ENCODE measurements at regions not wholly inside any gene's neighbourhood (a gene's known extent, or its start where the extent isn't known, plus 50 kb on each side); places are given as distances from the start of the nearest gene placed in this dataset.

DNA sequence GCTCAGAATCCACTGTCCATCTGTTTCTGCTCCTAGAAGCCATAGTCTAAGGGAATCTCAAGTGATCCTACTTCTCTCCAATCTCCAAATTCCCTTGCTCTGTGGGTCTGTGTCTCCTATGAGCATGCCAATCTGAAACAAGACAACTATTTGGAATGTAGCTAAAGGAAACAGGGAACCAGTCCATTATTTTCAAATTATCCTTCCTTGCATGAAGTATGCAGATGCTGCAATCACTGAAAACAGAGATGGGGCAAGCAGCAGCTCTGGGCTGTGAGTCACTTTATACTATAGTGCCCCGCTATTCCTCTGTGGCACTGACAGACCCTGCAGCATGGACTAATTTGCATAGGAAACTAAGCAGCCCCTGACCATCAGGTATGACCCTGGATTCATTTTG lies 76.9 kb upstream of the PRSS58 start:
- TF ChIP-seq, protein P1, sequence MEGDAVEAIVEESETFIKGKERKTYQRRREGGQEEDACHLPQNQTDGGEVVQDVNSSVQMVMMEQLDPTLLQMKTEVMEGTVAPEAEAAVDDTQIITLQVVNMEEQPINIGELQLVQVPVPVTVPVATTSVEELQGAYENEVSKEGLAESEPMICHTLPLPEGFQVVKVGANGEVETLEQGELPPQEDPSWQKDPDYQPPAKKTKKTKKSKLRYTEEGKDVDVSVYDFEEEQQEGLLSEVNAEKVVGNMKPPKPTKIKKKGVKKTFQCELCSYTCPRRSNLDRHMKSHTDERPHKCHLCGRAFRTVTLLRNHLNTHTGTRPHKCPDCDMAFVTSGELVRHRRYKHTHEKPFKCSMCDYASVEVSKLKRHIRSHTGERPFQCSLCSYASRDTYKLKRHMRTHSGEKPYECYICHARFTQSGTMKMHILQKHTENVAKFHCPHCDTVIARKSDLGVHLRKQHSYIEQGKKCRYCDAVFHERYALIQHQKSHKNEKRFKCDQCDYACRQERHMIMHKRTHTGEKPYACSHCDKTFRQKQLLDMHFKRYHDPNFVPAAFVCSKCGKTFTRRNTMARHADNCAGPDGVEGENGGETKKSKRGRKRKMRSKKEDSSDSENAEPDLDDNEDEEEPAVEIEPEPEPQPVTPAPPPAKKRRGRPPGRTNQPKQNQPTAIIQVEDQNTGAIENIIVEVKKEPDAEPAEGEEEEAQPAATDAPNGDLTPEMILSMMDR (IDR thresholded peaks at IDR 0.05; ENCODE audit: unreplicated experiment) = no peak
- no peak for DNase-seq (ENCODE audit: low spot score in 2 of 2, unreplicated experiment in 2 of 2)
- peaks cover 27% of the 10 kb centered on the region for H3K27me3 Mint-ChIP-seq (ENCODE audit: low read depth)
- H3K36me3 Mint-ChIP-seq = no peaks in the 10 kb centered on the region
- no peaks in the 10 kb centered on the region for H3K4me1 Mint-ChIP-seq
- H3K9me3 Mint-ChIP-seq = no peaks in the 10 kb centered on the region
- no peak overlapping the region for H3K27ac Mint-ChIP-seq
- H3K4me3 Mint-ChIP-seq = no peak overlapping the region

DNA sequence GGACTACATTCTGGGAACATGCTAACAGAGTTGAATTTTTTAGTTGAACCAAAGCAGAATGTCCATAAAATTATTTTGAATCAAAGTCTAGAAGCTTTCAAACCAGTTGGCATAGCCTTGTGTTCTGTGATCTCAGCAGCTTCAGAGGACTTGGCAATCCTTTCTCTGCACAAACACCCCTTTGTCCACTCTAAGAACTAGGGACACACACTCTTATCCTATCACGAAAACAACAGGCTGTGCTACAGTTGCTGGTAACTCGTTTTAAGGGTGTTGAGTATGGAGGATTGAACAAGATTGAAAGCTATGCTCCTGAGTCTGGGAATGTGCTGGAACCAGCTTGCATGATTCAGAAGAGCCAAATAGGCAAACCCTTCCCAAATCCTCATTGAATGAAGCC lies 76.4 kb upstream of the PRSS58 start:
- no peaks in the 10 kb centered on the region for H3K36me3 Mint-ChIP-seq
- H3K4me1 Mint-ChIP-seq = no peaks in the 10 kb centered on the region
- DNase-seq (ENCODE audit: low spot score in 2 of 2, unreplicated experiment in 2 of 2) = no peak
- H3K27ac Mint-ChIP-seq = no peak overlapping the region
- TF ChIP-seq, protein P1 (IDR thresholded peaks at IDR 0.05; ENCODE audit: unreplicated experiment) = no peak
- no peaks in the 10 kb centered on the region for H3K9me3 Mint-ChIP-seq
- peaks cover 27% of the 10 kb centered on the region for H3K27me3 Mint-ChIP-seq (ENCODE audit: low read depth)
- H3K4me3 Mint-ChIP-seq = no peak overlapping the region

DNA sequence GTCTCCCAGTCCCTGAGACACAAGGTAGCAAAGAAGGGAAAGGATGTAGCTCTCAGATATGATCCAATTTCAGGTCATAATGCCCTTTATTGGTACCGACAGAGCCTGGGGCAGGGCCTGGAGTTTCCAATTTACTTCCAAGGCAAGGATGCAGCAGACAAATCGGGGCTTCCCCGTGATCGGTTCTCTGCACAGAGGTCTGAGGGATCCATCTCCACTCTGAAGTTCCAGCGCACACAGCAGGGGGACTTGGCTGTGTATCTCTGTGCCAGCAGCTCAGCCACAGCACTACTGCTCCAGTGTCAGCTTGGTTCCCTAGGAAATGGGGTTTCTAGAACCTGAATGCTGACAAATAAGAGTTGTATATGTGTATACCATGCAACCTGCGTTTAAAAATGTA lies 74.6 kb upstream of the PRSS58 start:
- no peak overlapping the region for H3K4me3 Mint-ChIP-seq
- H3K9me3 Mint-ChIP-seq = no peaks in the 10 kb centered on the region
- no peak overlapping the region for H3K27ac Mint-ChIP-seq
- H3K27me3 Mint-ChIP-seq (ENCODE audit: low read depth) = peaks cover 27% of the 10 kb centered on the region
- no peaks in the 10 kb centered on the region for H3K4me1 Mint-ChIP-seq
- H3K36me3 Mint-ChIP-seq = no peaks in the 10 kb centered on the region
- DNase-seq (ENCODE audit: low spot score in 2 of 2, unreplicated experiment in 2 of 2) = no peak
- TF ChIP-seq, protein P1 (IDR thresholded peaks at IDR 0.05; ENCODE audit: unreplicated experiment) = no peak

DNA sequence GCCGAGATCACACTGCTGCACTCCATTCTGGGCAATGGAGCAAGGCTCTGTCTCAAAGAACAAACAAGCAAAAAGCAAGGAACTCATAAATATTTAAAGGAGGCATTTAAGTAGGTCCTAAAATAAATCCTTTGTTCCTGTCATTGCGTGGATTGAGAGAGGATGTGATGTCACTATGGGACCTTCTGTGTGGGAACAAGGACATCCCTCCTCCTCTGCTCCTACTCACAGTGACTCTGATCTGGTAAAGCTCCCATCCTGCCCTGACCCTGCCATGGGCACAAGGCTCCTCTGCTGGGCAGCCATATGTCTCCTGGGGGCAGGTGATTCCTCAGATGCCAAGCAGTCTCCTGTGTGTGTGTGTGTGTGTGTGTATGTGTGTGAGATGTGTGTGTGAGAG lies 74.1 kb upstream of the PRSS58 start:
- peaks cover 23% of the 10 kb centered on the region for H3K27me3 Mint-ChIP-seq (ENCODE audit: low read depth)
- TF ChIP-seq, protein P1 (IDR thresholded peaks at IDR 0.05; ENCODE audit: unreplicated experiment) = no peak
- no peak overlapping the region for H3K4me3 Mint-ChIP-seq
- H3K9me3 Mint-ChIP-seq = no peaks in the 10 kb centered on the region
- H3K36me3 Mint-ChIP-seq = no peaks in the 10 kb centered on the region
- no peaks in the 10 kb centered on the region for H3K4me1 Mint-ChIP-seq
- H3K27ac Mint-ChIP-seq = no peak overlapping the region
- DNase-seq (ENCODE audit: low spot score in 2 of 2, unreplicated experiment in 2 of 2) = no peak

DNA sequence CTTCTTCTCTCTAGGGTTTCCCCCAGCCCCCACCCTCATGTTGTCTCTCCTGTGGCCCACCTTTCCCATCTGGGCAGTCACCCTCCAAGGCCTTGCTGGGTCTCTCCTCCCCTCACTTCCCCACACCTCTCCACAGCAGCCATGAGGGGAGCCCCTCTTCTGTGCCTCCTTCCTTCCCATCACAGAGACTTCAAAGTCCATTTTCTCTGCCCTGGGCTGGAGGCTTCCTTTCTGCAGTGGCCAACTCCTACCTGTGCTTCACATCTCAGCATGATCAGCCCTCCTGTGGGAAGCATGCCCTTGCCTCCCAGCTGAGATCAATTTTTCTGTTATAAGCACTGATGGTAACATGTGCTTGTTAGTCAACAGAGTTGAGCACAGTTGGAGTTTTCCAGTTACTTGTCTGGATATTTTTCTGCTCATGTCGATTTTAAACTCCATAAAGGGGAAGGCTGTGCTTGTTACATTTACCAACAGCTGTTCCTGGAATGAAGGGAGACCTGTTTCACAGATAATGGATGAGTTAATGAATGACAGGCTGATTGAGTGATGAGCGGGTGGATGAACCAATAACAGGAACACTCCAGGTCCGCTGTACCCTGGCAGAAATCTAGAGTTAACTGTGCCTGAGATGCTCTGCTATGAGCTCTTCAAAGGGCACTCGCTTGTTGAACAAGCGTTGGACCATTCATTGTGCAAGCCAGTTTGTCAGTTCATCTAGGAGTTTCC lies 71.4 kb upstream of the PRSS58 start:
- no peak for DNase-seq (ENCODE audit: low spot score in 2 of 2, unreplicated experiment in 2 of 2)
- Mint-ChIP-seq H3K27me3 (ENCODE audit: low read depth) (peaks cover 16% of the 10 kb centered on the region), H3K27ac (no peak overlapping the region), H3K9me3 (no peaks in the 10 kb centered on the region), H3K4me3 (no peak overlapping the region), H3K4me1 (no peaks in the 10 kb centered on the region), H3K36me3 (no peaks in the 10 kb centered on the region)
- TF ChIP-seq, protein P1 (IDR thresholded peaks at IDR 0.05; ENCODE audit: unreplicated experiment) = no peak

All from mesothelial cell of epicardium (in vitro differentiated cells).